Activated T-helper 2 cell treated with anti-CD3 and anti-CD28 coated beads, Interferon-gamma antibody, Interleukin-2, Interleukin-4, amounts not matched to agents 10 μg/mL and 5 μg/mL and 100 μg/mL, durations not matched to agents 14 hours and 24 hours and 36 hours (primary cell): ENCODE measurements at regions not wholly inside any gene's neighbourhood (a gene's known extent, or its start where the extent isn't known, plus 50 kb on each side); places are given as distances from the start of the nearest gene placed in this dataset.

Experiments
- DNase-seq: peaks from one replicate; pipeline ENCODE4 v3.0.0; 2021; ENCODE audit warnings: low spot score
- H3K27ac Mint-ChIP-seq: one replicate; pipeline ENCODE4 v1.8.0; 2021; ENCODE audit warnings: mixed read lengths
- H3K27me3 Mint-ChIP-seq: one replicate; pipeline ENCODE4 v1.8.0; 2021; ENCODE audit warnings: low read depth, mixed read lengths
- H3K36me3 Mint-ChIP-seq: one replicate; pipeline ENCODE4 v1.8.0; 2021; ENCODE audit warnings: low read depth, mixed read lengths
- H3K4me1 Mint-ChIP-seq: one replicate; pipeline ENCODE4 v1.8.0; 2021; ENCODE audit warnings: low read depth, mixed read lengths
- H3K4me3 Mint-ChIP-seq: one replicate; pipeline ENCODE4 v1.8.0; 2021; ENCODE audit warnings: low read depth, mild to moderate bottlenecking, moderate library complexity, mixed read lengths
- H3K9me3 Mint-ChIP-seq: one replicate; pipeline ENCODE4 v1.8.0; 2021; ENCODE audit warnings: mixed read lengths
- intact Hi-C: fragments of 100-400 bp; cut with micrococcal nuclease; formaldehyde crosslinking; loops from one replicate; pipeline ENCODE4 v1.15.1; 2023

DNA sequence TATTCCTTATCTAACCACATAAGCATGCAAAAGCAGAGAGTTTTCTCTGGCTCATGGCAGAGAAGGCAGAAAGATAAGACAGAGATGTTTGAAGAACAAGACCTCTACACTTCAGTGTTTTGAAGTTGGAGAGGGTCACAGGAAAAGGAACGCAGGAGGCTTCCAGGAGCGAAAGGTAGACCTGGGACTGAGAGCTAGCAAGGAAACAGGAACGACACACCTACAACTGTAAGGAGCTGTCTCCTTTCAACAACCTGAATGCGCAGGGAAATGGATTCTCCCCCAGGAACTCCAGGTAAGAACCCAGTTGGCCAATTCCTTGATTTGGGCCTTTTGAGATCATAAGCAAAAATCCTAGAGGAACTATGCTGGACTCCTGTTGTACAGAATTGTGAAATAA, 746.6 kb upstream of the DDX18 start:
- H3K27ac Mint-ChIP-seq = no peak overlapping the region
- no peaks in the 10 kb centered on the region for H3K27me3 Mint-ChIP-seq
- H3K4me1 Mint-ChIP-seq = no peaks in the 10 kb centered on the region
- peaks cover 35% of the 10 kb centered on the region for H3K9me3 Mint-ChIP-seq
- H3K36me3 Mint-ChIP-seq = no peaks in the 10 kb centered on the region
- no peak for DNase-seq
- no peak overlapping the region for H3K4me3 Mint-ChIP-seq
- intact Hi-C loops = no loop called here

DNA sequence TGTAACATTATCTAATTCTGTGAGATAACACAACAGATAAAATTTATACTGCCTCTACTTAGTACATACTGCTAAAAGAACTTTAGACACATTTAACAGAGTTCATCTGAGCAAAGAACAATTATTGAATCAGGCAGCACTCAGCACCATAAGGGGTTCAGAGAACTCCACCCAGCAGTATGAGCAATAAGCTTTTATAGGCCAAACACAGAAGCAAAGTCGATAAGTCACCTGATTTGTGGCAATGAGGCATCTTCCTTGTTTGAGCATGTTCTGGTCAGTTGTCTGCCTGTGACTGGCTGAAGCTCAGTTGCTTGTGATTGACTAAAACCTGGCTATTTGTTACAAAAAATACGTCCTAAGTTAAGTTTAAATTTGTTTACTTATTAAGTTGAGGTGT, 746.1 kb upstream of the DDX18 start:
- no peaks in the 10 kb centered on the region for H3K4me1 Mint-ChIP-seq
- no peak overlapping the region for H3K4me3 Mint-ChIP-seq
- intact Hi-C loops = no loop called here
- H3K9me3 Mint-ChIP-seq = peaks cover 33% of the 10 kb centered on the region
- H3K27ac Mint-ChIP-seq = no peak overlapping the region
- no peaks in the 10 kb centered on the region for H3K27me3 Mint-ChIP-seq
- H3K36me3 Mint-ChIP-seq = no peaks in the 10 kb centered on the region
- no peak for DNase-seq

DNA sequence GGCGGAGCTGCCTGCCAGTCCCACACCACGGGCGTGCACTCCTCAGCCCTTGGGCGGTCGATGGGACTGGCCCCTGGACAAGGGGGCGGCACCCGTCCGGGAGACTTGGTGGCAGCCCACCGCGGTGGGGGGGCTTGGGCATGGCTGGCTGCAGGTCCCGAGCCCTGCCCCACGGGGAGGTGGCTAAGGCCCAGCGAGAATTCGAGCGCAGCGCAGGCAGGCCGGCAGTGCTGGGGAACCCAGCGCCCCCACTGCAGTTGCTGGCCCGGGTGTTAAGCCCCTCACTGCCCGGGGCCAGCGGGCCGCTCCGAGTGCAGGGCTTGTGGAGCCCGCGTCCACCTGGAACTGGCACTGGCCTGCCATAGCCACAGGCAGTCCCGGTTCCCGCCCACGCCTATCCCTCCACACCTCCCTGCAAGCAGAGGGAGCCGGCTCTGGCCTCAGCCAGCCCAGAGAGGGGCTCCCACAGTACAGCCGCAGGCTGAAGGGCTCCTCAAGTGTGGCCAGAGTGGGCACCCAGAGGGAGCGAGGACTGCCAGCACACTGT, 742.9 kb upstream of the DDX18 start:
- intact Hi-C loops = no loop called here
- H3K36me3 Mint-ChIP-seq = no peaks in the 10 kb centered on the region
- no peak for DNase-seq
- no peak overlapping the region for H3K27ac Mint-ChIP-seq
- H3K4me3 Mint-ChIP-seq = no peak overlapping the region
- no peaks in the 10 kb centered on the region for H3K4me1 Mint-ChIP-seq
- H3K9me3 Mint-ChIP-seq = peaks cover 26% of the 10 kb centered on the region
- H3K27me3 Mint-ChIP-seq = no peaks in the 10 kb centered on the region

DNA sequence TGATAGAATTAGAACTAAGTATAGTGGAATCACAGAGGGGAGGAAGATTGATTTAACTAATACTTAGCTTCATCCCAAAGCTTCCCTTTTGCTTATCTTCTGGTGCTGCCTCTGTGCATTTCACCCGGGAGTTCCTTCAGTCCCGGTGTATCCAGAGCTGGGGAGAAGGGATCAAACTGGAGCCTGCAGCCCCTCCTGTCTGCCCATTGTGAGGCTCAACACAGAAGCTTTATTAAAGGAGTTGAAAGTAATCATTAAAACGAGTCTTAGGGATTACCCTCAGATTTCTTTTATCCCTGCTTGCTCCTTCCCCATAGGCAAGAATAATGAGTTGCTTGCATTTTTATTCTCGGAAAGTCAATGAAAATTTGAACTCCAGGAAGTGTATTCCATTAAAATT, 739.7 kb upstream of the DDX18 start:
- Mint-ChIP-seq H3K27ac (no peak overlapping the region), H3K27me3 (no peaks in the 10 kb centered on the region)
- intact Hi-C loops = no loop called here

DNA sequence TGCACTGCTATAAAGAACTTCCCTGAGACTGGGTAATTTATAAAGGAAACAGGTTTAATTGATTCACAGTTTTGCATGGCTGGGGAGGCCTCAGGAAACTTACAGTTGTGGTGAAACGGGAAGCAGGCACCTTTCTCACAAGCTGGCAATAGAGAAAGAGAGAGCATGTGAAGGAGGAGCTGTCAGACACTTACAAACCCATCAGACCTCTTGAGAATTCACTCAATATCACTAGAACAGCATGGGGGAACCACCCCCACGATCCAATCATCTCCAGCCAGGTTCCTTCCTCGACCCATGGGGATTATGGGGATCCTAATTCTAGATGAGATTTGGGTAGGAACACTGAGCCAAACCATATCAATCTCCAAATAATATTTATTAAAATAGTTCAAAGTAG, 729.2 kb upstream of the DDX18 start:
- no peak for DNase-seq
- Mint-ChIP-seq H3K4me1 (no peaks in the 10 kb centered on the region), H3K9me3 (peaks cover 11% of the 10 kb centered on the region), H3K4me3 (no peak overlapping the region), H3K36me3 (no peaks in the 10 kb centered on the region), H3K27me3 (no peaks in the 10 kb centered on the region), H3K27ac (no peak overlapping the region)
- intact Hi-C loops = no loop called here

More for the DNA sequence above, 739.7 kb upstream of the DDX18 start:
- DNase-seq = no peak
- Mint-ChIP-seq H3K4me3 (no peak overlapping the region), H3K36me3 (no peaks in the 10 kb centered on the region), H3K9me3 (peaks cover 41% of the 10 kb centered on the region), H3K4me1 (no peaks in the 10 kb centered on the region)

DNA sequence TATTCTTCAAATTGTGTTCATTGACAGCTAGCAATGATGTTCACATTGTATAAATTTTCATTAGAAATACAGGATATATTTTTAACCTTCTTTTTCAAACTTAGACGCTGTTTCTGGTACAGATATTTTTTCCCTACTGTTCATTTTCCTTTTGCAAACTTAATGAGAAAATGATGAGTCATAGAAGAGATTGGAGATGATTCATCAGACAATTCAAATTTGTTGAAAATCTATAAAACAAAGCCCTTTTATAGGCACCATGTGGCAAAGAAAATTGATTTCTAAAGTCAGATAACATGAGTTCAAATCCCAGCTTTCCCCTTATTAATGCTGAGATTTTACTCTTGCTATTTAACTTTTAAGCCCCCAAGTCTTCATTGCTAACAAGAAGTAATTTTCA, 728.8 kb upstream of the DDX18 start:
- Mint-ChIP-seq H3K27me3 (no peaks in the 10 kb centered on the region), H3K36me3 (no peaks in the 10 kb centered on the region), H3K9me3 (peaks cover 7% of the 10 kb centered on the region)

DNA sequence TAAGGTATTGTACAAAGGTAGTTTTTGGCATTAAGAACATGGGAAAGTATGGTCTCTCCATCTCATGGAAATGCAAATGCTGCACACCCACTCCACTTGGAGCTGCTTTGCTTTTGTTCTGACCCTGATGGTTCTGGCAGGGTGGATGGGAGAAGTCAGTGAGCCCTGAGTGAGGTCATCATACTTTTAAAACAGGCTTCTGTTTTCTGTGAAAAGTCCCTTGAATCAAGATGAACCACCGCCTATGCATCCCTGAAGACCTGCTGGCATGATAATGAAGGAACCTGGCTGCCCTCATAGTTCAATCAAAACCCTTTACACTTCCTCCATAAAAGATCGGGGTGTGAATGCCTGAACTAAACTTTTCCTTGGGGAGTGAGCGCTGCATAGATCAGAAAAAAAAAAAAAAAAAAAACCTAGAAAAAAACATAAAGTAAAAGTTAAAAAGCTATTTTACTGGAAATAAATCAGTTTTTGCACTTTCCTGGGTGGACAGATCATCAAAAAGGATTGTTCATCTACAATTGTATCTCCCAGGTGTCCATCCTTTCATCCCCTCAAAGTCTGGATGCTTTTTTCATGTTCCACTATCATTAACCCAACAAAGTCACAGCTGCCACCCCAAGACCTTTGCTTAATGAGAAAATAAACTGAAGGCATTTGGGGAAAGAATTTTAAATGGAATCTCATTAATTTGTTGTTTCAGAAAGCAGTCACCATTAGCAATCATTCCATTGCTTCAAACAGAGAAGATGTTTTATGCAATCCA, 728.1 kb upstream of the DDX18 start:
- Mint-ChIP-seq H3K27ac (no peak overlapping the region), H3K27me3 (no peaks in the 10 kb centered on the region), H3K36me3 (no peaks in the 10 kb centered on the region), H3K9me3 (peaks cover 4% of the 10 kb centered on the region), H3K4me1 (no peaks in the 10 kb centered on the region), H3K4me3 (no peak overlapping the region)
- DNase-seq = no peak
- intact Hi-C loops = no loop called here

More for the DNA sequence above, 728.8 kb upstream of the DDX18 start:
- Mint-ChIP-seq H3K4me1 (no peaks in the 10 kb centered on the region), H3K27ac (no peak overlapping the region), H3K4me3 (no peak overlapping the region)
- DNase-seq = no peak
- intact Hi-C loops = no loop called here

DNA sequence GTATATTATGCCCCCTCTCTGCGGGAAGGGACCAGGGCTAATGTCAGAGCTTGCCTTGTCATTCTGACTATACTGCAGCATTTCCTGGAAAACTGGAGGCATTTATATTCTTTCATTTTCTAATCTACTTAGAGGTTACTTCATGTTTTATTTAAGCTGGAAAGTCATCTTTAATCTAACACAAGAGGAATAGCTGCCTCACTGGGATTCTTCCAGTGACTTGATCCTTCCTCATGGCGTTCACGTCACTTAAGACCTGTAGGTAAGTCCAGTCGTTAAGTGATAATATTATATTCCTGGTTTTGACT, 727.6 kb upstream of the DDX18 start:
- DNase-seq = no peak
- H3K9me3 Mint-ChIP-seq = peaks cover 4% of the 10 kb centered on the region
- H3K4me1 Mint-ChIP-seq = no peaks in the 10 kb centered on the region
- intact Hi-C loops = no loop called here
- H3K36me3 Mint-ChIP-seq = no peaks in the 10 kb centered on the region
- no peaks in the 10 kb centered on the region for H3K27me3 Mint-ChIP-seq
- H3K27ac Mint-ChIP-seq = no peak overlapping the region
- H3K4me3 Mint-ChIP-seq = no peak overlapping the region

DNA sequence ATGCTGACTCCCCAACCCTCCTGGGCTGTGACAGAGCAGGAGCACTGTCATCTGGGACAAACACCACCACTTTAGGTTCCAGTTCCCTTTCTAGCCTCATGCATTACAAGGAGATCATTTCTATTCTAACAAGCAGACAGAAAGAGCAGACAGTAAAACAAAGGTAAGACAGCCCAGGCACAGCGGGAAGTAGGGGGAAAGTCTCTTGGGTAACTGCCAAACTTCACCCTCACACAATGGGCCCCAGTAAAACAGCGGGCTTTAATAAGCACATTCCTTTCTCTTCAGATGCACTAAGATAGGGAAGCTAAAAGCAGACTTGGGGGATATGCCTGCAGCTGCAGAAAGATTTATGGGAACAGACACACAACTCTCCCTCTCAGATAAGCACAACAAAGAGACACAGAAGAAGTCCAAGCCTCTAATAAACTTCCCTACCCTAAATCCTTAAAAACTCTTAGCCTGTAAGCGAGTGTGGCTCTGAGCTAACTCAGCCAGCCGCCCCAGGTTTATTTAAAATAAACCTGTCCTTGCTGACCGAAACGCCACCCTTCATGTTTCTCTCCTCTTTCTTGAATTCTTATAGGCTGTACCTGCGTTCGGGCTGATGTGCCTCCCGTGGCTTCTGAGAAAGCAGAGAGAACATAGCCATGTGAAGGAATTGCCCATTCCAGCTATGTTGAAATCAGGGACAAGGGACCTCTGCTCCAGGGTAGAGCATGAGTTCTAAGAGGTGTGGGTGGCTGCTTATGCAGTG, 726.8 kb upstream of the DDX18 start:
- no peak overlapping the region for H3K4me3 Mint-ChIP-seq
- no peaks in the 10 kb centered on the region for H3K9me3 Mint-ChIP-seq
- DNase-seq = no peak
- no peaks in the 10 kb centered on the region for H3K36me3 Mint-ChIP-seq
- intact Hi-C loops = no loop called here
- no peaks in the 10 kb centered on the region for H3K27me3 Mint-ChIP-seq
- H3K4me1 Mint-ChIP-seq = no peaks in the 10 kb centered on the region
- H3K27ac Mint-ChIP-seq = no peak overlapping the region

DNA sequence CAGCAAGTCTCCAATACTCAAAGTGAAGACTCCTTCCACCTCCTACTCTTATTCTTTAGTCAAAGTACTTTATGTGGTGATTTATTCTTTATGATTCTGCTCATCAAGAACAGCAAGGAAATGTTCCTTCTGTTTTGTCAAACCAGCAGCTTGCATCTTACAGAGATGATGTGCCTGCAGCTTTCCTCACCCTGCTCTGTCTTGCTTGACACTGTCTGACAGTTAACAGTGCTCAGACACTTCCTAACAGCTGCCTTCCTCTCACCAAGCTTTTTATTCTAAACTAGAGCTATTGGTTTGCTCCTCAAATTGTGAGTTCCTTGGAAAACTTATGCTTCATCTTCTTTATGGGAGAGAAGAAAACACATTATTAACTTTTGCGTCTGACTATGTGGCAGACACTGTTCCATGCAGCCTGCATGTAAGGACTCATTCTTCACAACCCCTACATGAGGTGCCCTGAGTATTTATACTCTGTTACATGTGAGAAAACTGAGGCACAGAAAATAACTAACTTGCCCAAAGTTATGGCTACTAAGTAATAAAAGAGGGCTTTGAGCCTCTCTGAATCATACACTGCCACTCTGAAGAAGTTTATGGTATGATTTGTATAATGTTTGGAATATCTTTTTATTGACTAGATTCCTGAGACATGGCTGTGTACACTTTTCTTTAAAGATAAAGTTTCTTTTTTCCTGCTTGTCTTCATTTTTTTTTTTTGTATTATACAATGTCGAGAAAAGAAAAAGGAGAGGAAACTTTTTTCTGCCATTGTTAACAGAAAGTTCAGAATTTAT, 723.3 kb upstream of the DDX18 start:
- Mint-ChIP-seq H3K36me3 (no peaks in the 10 kb centered on the region), H3K27ac (no peak overlapping the region), H3K4me1 (no peaks in the 10 kb centered on the region), H3K27me3 (no peaks in the 10 kb centered on the region), H3K9me3 (peaks cover 7% of the 10 kb centered on the region), H3K4me3 (no peak overlapping the region)
- no peak for DNase-seq
- intact Hi-C loops = no loop called here

DNA sequence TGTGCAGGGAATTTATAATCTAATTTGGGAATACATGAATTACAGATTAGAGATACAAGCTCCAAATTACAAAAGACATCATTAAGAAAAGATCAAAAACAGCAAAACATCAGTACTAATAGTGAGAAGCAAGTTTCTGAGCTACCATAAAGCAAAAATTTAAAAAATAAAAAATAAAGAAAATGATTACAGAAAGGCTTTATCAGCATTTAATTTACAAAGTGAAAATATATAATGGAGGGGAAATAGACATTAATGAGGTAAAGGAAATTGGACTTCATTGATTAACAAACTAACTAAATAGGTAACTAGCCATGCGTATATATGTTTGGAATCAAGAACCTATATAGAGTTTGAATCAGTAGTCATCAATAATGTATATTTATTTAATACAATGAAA, 712.9 kb upstream of the DDX18 start:
- Mint-ChIP-seq H3K9me3 (peaks cover 26% of the 10 kb centered on the region), H3K4me3 (no peak overlapping the region), H3K36me3 (no peaks in the 10 kb centered on the region), H3K4me1 (no peaks in the 10 kb centered on the region), H3K27ac (no peak overlapping the region), H3K27me3 (no peaks in the 10 kb centered on the region)
- intact Hi-C loops = no loop called here
- DNase-seq = no peak

DNA sequence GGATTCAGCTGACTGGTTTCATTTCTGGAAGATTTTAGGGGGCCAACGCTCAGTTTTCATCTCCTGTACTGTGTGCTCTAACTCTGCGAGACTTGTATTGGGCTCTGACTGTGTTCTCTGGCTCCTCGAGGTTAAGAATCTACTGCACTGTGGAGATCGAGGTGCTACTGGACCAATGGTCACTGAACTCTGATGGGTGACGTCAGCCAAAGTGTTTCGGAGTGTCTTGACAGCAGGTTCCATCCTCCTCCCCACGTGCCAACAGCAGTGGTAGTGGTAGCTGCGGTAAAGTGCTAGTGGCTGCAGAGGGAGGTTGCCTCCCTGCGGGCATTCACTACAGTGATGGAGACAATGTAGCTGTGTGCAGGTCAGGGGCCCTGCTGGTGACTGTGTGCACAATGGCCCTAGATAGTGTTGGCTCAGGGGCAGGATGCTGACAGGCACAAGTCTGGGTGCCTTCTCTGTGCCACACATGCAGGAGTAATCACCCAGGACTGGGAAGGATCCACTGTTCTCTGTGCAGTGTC, 705.7 kb upstream of the DDX18 start:
- Mint-ChIP-seq H3K4me3 (no peak overlapping the region), H3K36me3 (no peaks in the 10 kb centered on the region), H3K27ac (no peak overlapping the region), H3K4me1 (no peaks in the 10 kb centered on the region), H3K27me3 (no peaks in the 10 kb centered on the region), H3K9me3 (peaks cover 64% of the 10 kb centered on the region)
- intact Hi-C loops = no loop called here
- DNase-seq = no peak
